RKO (cell line): ENCODE measurements at regions not wholly inside any gene's neighbourhood (a gene's known extent, or its start where the extent isn't known, plus 50 kb on each side); places are given as distances from the start of the nearest gene placed in this dataset.

Experiments used
- DNase-seq: peaks from one replicate; pipeline ENCODE4 v3.0.0-alpha.2; 2016; ENCODE audit warnings: low spot score

GRCh38 chr11:71075871-71076420 lies 176.4 kb downstream of the SHANK2 start:
- no peak for DNase-seq

DNA sequence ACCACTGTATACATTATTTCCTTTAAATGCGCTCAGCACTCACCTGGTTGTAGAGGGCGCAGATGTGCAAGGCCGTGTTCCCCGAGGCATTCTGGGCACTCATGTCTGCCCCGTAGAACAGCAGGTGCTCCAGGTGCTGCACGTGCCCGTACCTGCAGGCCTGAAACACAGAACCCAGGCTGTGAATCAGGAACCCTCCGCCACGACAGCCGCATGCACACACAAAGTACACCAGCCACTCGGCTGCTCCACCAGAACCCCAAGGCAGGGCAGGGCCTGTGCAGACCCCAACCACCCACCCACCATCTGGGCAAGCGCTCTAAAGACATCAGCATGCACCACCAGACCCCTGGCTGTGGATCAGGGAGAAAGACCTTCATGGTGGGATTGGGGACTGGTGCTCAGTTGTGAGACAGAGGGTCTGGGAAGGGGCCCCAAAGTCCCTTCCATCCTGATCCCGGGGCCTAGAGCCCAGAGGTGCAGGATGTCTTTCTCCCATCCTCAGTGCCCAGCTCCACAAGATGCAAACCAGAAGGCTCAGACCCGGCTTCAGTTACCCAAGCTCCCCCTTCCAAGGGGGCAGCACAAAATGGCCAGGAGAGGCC lies 177.2 kb downstream of the SHANK2 start:
- no peak for DNase-seq

DNA sequence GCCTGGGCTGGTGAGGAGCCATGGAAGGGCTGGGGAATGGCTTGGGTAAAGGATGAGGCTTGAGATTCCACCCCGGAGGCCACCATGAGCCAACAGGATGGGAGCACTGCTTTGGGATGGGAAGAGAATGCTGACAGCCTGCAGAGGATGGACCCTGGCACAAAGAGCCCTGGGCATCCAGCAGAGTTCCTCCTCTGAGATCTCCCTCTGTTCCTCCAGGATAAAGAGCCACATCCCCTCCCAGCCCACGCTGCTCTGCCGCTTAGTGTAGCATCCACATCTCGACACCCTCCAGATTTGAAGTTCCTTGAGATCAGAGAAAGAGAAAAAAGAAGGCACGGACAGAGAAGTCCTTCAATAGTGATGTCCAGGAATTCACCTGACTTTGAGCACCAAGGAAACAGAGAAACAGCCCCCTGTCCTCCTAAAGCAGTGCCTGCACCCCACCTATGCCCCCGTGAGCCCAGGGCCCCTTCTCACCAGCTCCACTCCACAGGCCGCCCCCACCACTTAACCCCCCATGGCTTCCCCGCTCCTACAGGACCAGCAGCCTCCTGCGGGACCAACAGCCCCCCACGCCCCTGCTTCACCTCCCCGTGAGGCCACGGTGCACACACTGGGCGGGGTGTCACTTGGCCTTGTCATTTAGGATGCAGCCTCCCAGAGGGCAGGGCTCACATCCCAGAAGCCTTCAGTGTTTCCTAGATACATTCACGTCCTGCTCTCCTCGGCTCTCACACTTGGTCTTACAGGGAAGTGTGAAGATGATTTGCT lies 180.5 kb downstream of the SHANK2 start:
- no peak for DNase-seq

DNA sequence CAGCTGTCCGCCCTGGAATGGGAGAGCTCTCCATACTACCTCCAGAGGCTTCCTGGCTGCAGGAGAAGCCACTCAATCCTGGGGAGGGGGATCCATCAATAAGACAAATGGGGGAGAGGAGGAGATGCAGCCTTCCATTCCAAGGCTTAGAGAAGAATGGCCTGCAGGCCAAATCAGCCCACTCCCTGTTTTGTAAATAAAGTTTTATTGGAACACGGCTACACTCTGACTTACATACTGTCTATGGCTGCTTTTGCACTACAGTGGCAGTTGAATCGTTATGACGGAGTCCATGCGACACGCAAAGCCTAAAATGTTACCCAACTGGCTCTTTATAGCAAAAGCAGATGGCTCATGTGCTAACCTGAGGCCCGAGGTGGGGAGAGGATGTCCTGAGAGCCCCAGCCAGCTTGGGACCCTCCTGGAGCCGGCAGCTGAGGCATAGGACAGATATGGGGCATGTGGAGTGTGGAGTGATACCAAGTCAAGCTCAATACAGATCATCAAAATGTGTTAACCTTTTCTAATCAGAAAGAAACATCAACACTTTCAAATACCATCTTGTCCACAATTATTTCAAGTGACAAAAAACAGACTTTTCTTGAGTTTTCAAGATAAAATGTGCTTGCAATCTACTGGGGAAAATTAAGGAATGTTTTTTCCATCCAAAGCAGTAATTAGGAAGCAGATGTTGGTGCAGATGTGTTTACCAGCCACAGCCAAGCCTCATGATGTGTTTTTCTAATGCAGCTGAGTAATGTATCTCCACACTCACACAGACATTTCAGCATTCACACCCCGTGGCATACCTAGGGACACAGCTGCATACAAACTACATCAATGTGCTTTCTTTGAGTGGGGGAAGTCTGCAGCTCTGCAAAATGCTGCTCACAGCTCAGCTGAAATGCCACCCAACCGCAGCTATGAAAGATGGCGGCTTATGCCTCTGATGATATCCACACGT lies 181.6 kb downstream of the SHANK2 start:
- no peak for DNase-seq

DNA sequence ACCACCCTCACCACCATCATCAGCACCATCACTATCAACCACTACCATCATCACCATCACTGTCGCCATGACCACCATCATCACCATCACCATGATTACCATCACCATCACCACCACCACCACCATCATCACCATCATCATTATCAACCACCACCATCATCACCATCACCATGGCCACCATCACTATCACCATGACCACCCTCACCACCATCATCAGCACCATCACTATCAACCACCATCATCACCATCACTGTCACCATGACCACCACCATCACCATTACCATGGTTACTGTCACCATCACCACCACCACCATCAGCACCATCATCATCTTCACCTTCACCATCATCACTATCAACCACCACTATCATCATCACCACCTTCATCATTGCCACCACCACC lies 183.4 kb downstream of the SHANK2 start:
- DNase-seq = no peak

DNA sequence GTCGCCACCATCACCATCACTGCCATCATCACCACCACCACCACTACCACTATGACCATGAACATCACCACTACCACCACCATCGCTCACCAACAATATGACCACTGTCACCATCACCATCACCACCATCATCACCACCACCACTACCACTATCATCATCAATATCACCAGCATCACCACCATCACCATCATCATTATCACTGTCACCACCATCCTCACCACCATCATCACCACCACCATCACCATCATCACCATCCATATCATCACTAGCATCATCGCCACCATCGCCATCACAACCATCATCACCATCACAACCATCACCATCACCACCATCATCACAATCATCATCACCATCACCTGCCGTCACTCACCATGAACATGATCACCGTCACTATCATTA lies 184.6 kb downstream of the SHANK2 start:
- DNase-seq = no peak

GRCh38 chr11:71066311-71066710 lies 186.1 kb downstream of the SHANK2 start:
- DNase-seq = no peak

DNA sequence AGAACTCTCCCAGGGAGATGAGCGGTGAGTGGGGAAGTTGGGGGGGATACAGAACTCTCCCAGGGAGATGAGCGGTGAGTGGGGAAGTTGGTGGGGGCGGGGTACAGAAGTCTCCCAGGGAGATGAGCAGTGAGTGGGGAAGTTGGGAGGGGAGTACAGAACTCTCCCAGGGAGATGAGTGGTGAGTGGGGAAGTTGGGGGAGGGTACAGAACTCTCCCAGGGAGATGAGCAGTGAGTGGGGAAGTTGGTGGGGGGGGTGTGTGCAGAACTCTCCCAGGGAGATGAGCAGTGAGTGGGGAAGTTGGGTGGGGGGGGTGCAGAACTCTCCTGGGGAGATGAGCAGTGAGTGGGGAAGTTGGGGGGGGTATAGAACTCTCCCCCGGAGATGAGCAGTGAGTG lies 186.5 kb downstream of the SHANK2 start:
- DNase-seq = no peak

DNA sequence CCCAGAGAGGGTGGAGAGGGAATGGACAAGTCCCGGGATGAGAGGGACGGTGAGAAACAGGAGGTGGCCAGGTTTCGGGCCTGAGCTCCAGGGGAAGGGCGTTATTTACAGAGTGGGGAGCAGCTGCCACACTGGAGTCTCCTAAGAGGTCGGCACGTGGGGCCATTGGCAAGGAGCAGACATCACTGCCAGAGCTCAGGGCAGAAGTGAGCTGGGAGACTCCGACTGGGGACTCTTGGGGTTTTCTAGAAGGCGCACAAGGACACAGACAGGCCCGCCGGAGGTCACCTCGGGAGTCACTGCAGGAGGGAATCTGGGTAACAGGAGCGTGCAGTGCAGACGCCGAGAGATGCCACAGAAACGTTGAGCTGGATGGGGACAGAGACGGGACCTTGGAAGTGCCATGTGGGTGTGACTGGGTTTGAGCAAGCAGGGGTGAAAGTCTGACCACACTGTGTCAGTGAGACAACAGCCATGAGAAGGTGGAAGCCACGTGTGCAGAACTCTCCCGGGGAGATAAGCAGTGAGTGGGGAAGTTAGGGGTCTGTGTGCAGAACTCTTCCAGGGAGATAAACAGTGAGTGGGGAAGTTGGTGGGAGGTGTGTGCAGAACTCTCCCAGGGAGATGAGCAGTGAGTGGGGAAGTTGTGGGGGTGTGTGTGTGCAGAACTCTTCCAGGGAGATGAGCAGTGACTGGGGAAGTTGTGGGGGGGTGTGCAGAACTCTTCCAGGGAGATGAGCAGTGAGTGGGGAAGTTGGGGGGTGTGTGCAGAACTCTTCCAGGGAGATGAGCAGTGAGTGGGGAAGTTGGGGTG lies 187.5 kb downstream of the SHANK2 start:
- no peak for DNase-seq

DNA sequence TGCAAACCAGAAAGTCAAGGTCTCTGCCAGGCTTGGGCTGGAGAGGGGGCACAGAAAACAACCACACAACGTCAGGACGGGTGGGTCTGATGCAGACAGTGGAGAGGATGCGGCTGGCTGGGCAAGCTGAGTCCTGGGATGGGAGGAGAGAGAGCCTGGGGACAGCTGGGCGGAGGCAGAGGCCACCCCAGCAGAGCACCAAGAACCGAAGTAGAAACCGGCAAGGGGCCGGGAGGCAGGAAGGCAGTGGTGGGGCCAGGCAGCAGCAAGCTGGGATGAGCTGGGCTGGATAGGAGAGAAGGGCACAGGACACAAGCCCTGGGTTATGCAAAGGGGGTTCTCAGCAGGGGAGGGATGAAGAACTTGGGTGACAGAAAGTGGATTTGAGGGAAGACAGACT lies 188.2 kb downstream of the SHANK2 start:
- no peak for DNase-seq

DNA sequence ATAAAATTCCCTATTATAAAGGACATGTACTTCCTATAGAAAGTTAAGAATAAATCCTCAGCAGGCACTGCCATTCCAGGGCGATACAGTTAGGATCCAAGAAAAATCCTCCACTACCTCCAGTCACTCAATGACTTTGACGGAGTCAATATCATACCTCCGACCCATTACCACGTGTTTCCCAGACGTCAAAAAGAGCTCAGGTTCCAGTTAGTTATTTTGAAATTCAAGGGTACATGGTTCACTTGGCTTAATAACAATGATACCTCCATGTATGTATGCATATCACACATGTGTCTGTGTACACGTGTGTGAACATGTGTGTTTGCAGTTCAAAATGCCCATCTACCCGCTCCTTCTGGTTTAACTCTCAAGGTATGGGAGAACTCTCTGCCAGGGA lies 189.2 kb downstream of the SHANK2 start:
- no peak for DNase-seq

GRCh38 chr11:71062199-71062598 lies 190.2 kb downstream of the SHANK2 start:
- DNase-seq = no peak

DNA sequence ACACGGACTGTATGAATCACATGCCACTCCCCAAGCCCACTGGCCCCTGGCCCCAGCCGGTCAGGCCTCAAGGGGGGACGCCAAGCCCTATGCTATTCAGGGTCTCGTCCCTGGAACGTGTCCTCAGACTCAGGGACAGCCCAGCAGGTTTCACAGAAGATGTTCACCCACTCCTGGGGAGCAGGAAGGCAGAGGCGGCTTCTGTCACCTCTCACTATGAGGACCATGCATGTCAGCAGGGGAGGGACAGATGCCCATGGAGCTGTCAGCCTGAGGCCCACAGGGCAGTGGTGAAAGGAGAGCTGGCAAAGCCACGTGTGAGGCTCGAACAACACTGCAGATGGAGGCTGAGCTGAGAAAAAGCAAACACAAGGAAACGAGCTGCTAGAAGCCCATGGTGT lies 192.0 kb downstream of the SHANK2 start:
- no peak for DNase-seq

DNA sequence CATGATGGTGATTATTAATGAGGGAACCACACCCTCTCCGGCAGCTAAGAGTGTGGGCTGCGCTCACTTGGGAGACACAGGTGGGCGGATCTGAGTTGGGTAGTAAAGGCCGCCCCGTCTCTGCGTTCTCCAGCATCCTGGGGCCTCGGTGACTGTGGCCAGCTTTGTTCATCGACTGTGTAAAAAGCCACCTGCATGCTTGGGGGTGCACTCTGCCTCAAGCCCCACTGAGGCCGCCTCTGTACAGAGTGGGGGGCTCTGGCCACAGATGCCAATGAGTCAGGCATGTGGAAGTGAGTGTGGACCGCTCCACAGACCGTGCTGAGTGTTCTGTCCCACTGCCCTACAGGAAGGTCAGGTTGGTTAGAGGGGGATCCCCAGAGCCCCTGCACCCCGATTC lies 192.7 kb downstream of the SHANK2 start:
- DNase-seq = no peak

DNA sequence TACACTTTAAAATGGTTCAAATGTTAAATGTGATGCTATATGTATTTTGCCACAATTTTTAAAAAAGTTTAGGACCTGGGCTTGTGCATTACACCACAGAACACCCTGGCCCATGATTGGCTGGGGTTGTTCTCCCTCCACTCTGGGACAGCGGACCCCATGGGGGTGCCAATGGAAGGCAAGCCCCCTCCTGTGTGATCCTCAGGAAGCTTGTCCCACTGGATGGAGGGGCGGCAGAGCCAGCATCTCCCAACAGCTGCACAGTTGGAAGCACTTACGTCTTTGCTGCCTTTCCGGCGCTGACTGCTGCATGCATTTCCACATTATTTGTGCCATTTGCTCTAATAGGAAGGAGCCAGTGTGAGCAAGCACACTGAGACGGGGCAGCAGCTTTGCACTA lies 196.5 kb downstream of the SHANK2 start:
- no peak for DNase-seq
